PC-3 (cell line): ENCODE measurements at regions not wholly inside any gene's neighbourhood (a gene's known extent, or its start where the extent isn't known, plus 50 kb on each side); places are given as distances from the start of the nearest gene placed in this dataset.

Source experiments
- ATAC-seq: fragments of 200-7000 bp; cut with Tn5 transposase; 2 replicates; pipeline ENCODE4 v1.9.1; 2020; ENCODE audit warnings: mild to moderate bottlenecking, moderate library complexity
- BruUV-seq: library from RNA; stranded (reverse); fragments of 400-500 nt; replicated peaks from 2 replicates; lab custom pipeline; 2021; lab: Mats Ljungman, UMichigan
- CTCF ChIA-PET: fragments of 300-600 bp; sonication (Branson Sonifier 250); formaldehyde crosslinking; loops from one replicate; lab custom pipeline; 2022; ENCODE audit warnings: antibody characterized with exemption; lab: Charles Lee
- POLR2A ChIA-PET: fragments of 300-600 bp; sonication (Branson Sonifier 250); formaldehyde crosslinking; loops from one replicate; lab custom pipeline; 2022; ENCODE audit warnings: antibody characterized with exemption; ENCODE audit not compliant: unreplicated experiment; lab: Charles Lee
- DNase-seq: peaks from one replicate; pipeline ENCODE4 v3.0.0-alpha.2; 2015
- H2AFZ ChIP-seq: fragments of 300-600 bp; sonication (generic); 2 replicates; pipeline ENCODE4 v1.6.0; 2016; ENCODE audit warnings: antibody characterized with exemption, low read length
- H3F3A ChIP-seq: fragments of 300-600 bp; sonication (generic); one replicate; pipeline ENCODE4 v1.6.0; 2017; ENCODE audit warnings: antibody characterized with exemption, low read length, control low read depth, mild to moderate bottlenecking; ENCODE audit not compliant: unreplicated experiment
- H3K27ac ChIP-seq: fragments of 300-600 bp; sonication (generic); 2 replicates; pipeline ENCODE4 v1.5.1; 2016; ENCODE audit warnings: mild to moderate bottlenecking, low read length
- H3K27me3 ChIP-seq: fragments of 300-600 bp; sonication (generic); 2 replicates; pipeline ENCODE4 v1.6.1; 2016; ENCODE audit warnings: low read length, mixed read lengths
- H3K36me3 ChIP-seq: fragments of 300-600 bp; sonication (generic); 2 replicates; pipeline ENCODE4 v1.6.1; 2016; ENCODE audit warnings: low read depth, mixed run types, low read length, mixed read lengths
- H3K4me1 ChIP-seq: fragments of 300-600 bp; sonication (generic); 2 replicates; pipeline ENCODE4 v1.5.1; 2016; ENCODE audit warnings: low read length; ENCODE audit not compliant: insufficient read depth
- H3K4me2 ChIP-seq: fragments of 300-600 bp; sonication (generic); 2 replicates; pipeline ENCODE4 v1.6.0; 2016; ENCODE audit warnings: low read length
- H3K4me3 ChIP-seq: fragments of 300-600 bp; sonication (generic); 2 replicates; pipeline ENCODE4 v1.5.1; 2016; ENCODE audit warnings: mild to moderate bottlenecking, low read length, mixed read lengths
- H3K79me2 ChIP-seq: fragments of 300-600 bp; sonication (generic); 2 replicates; pipeline ENCODE4 v1.6.1; 2017; ENCODE audit warnings: low read length, mixed read lengths
- H3K9ac ChIP-seq: fragments of 300-600 bp; sonication (generic); 2 replicates; pipeline ENCODE4 v1.6.0; 2016; ENCODE audit warnings: mild to moderate bottlenecking, low read length
- H3K9me2 ChIP-seq: fragments of 300-600 bp; sonication (generic); replicated peaks from 2 replicates; pipeline ENCODE4 v1.6.1; 2016; ENCODE audit warnings: mixed run types, low read length, mixed read lengths
- H3K9me3 ChIP-seq: fragments of 300-600 bp; sonication (generic); 2 replicates; pipeline ENCODE4 v1.6.1; 2016; ENCODE audit warnings: low read length, mixed read lengths
- H4K20me1 ChIP-seq: fragments of 300-600 bp; sonication (generic); 2 replicates; pipeline ENCODE4 v1.6.1; 2016; ENCODE audit warnings: low read length, mixed read lengths
- CTCF ChIP-seq: fragments of 300-600 bp; sonication (generic); conservative IDR thresholded peaks from 2 replicates; pipeline ENCODE4 v1.5.1; 2017; ENCODE audit warnings: antibody characterized with exemption, low read depth, mild to moderate bottlenecking, low read length
- EZH2 ChIP-seq: fragments of 300-600 bp; sonication (generic); IDR thresholded peaks from one replicate; pipeline ENCODE4 v1.6.1; 2017; ENCODE audit warnings: antibody characterized with exemption, mild to moderate bottlenecking, low read length; ENCODE audit not compliant: unreplicated experiment
- EZH2phosphoT487 ChIP-seq: fragments of 300-600 bp; sonication (generic); IDR thresholded peaks from 2 replicates; pipeline ENCODE4 v1.6.1; 2018; ENCODE audit warnings: mild to moderate bottlenecking, antibody characterized with exemption, low read length, borderline replicate concordance
- intact Hi-C: fragments of 100-400 bp; cut with micrococcal nuclease; formaldehyde crosslinking; loops from 2 replicates; pipeline ENCODE4 v1.9.0; 2023

- Histone ChIP-seq H3K27ac (no peak overlapping the region), H3K4me1 (no peaks in the 10 kb centered on the region), H3K4me2 (no peak overlapping the region), H4K20me1 (no peaks in the 10 kb centered on the region), H3K27me3 (no peaks in the 10 kb centered on the region), H3K9me3 (no peaks in the 10 kb centered on the region), H3K36me3 (no peaks in the 10 kb centered on the region), H3F3A (no peaks in the 10 kb centered on the region), H3K9me2 (no peaks in the 10 kb centered on the region), H3K79me2 (no peaks in the 10 kb centered on the region), H3K4me3 (no peak overlapping the region), H3K9ac (no peak overlapping the region), H2AFZ (no peak overlapping the region)
- DNase-seq, result no peak
- ATAC-seq, result no peak
- POLR2A ChIA-PET, result no interaction called here
- intact Hi-C loops, result no loop called here
- no TSS peak for BruUV-seq
- CTCF ChIA-PET, result no interaction called here
- TF ChIP-seq EZH2phosphoT487, result no peak
- no peak for TF ChIP-seq EZH2
- TF ChIP-seq CTCF, result no peak
Measured at GRCh38 chr3:188095431-188095830, 58.5 kb upstream of the LPP start.

GRCh38 chr3:188097791-188098190, 56.2 kb upstream of the LPP start:
- Histone ChIP-seq H3K27ac (no peak overlapping the region), H3K4me3 (no peak overlapping the region), H3F3A (no peaks in the 10 kb centered on the region), H3K9ac (no peak overlapping the region), H3K79me2 (no peaks in the 10 kb centered on the region), H2AFZ (no peak overlapping the region), H3K36me3 (no peaks in the 10 kb centered on the region), H3K4me1 (no peaks in the 10 kb centered on the region), H3K9me3 (0 out of 2 replicates have a peak, but pooled peaks cover 3% of the 10 kb centered on the region), H3K4me2 (no peak overlapping the region), H4K20me1 (no peaks in the 10 kb centered on the region), H3K9me2 (no peaks in the 10 kb centered on the region), H3K27me3 (no peaks in the 10 kb centered on the region)
- CTCF ChIA-PET, result no interaction called here
- ATAC-seq (no peak), DNase-seq (no peak)
- POLR2A ChIA-PET, result no interaction called here
- no TSS peak for BruUV-seq
- intact Hi-C loops, result no loop called here
- TF ChIP-seq EZH2phosphoT487 (no peak), EZH2 (no peak), CTCF (no peak)

GRCh38 chr3:188099907-188100306, 54.0 kb upstream of the LPP start:
- Histone ChIP-seq H3K27me3 (no peaks in the 10 kb centered on the region), H3F3A (no peaks in the 10 kb centered on the region), H3K79me2 (no peaks in the 10 kb centered on the region), H3K9ac (no peak overlapping the region), H3K36me3 (no peaks in the 10 kb centered on the region), H3K4me2 (no peak overlapping the region), H3K27ac (no peak overlapping the region), H3K4me1 (no peaks in the 10 kb centered on the region), H3K4me3 (no peak overlapping the region), H4K20me1 (no peaks in the 10 kb centered on the region), H3K9me3 (0 out of 2 replicates have a peak, but pooled peaks cover 3% of the 10 kb centered on the region), H2AFZ (no peak overlapping the region), H3K9me2 (no peaks in the 10 kb centered on the region)
- no TSS peak for BruUV-seq
- no peak for TF ChIP-seq EZH2phosphoT487
- no peak for TF ChIP-seq EZH2
- no peak for TF ChIP-seq CTCF
- DNase-seq (no peak), ATAC-seq (no peak)
- POLR2A ChIA-PET, result no interaction called here
- intact Hi-C loops, result no loop called here
- CTCF ChIA-PET, result no interaction called here
